Transverse colon (tissue), 4 donors: ENCODE measurements at regions not wholly inside any gene's neighbourhood (a gene's known extent, or its start where the extent isn't known, plus 50 kb on each side); places are given as distances from the start of the nearest gene placed in this dataset.

Experiments
- CTCF ChIP-seq, 5 experiments: fragments of 200-600 bp in 3 of 5; fragments of 450-650 bp in 2 of 5; sonication (generic) in 3 of 5; IDR thresholded peaks; 1 replicate in 2 of 5; 2 replicates in 3 of 5; pipeline ENCODE4 v1.5.1; 2016 to 2017; ENCODE audit warnings: antibody characterized with exemption in 5 of 5, inconsistent platforms in 3 of 5, mild to moderate bottlenecking in 2 of 5, moderate library complexity in 1 of 5
- EP300 ChIP-seq: sonication (generic); formaldehyde crosslinking; IDR thresholded peaks from one replicate; pipeline ENCODE4 v1.6.1; 2017; ENCODE audit warnings: antibody characterized with exemption, low read depth
- POLR2AphosphoS5 ChIP-seq, 3 donors: sonication (generic); formaldehyde crosslinking; IDR thresholded peaks; one replicate each; pipeline ENCODE4 v1.6.1; 2016; ENCODE audit warnings: antibody characterized with exemption in 3 of 3

- TF ChIP-seq POLR2AphosphoS5 (IDR thresholded peaks at IDR 0.05), result no peak
- TF ChIP-seq CTCF (IDR thresholded peaks at IDR 0.05), result no peak
- no peak for TF ChIP-seq EP300
Measured at GRCh38 chr2:84231478-84231877, 227.6 kb downstream of the SUCLG1 start.
